ENCODE measurements at regions not wholly inside any gene's neighbourhood (a gene's known extent, or its start where the extent isn't known, plus 50 kb on each side); places are given as distances from the start of the nearest gene placed in this dataset.
A peak's percentile ranks its signal among the peaks of the same experiment; 100 is the strongest.

- no peak overlapping the region for H3K9ac ChIP-seq (ENCODE audit: low read length)
- H3K27ac ChIP-seq (ENCODE audit: low read length): no peak overlapping the region
- no peak overlapping the region for H3K4me3 ChIP-seq (ENCODE audit: low read length)
- H4K20me1 ChIP-seq (ENCODE audit: insufficient read depth): no peaks in the 10 kb centered on the region
- no peak for TF ChIP-seq EP300 (conservative IDR thresholded peaks at IDR 0.05; ENCODE audit: poor library complexity, severe bottlenecking)
- peak; percentile 96 for TF ChIP-seq SMC3 (conservative IDR thresholded peaks at IDR 0.05; ENCODE audit: poor library complexity)
- TF ChIP-seq RAD21 (conservative IDR thresholded peaks at IDR 0.05): peak; percentile 95
- TF ChIP-seq TAF1 (IDR thresholded peaks at IDR 0.05; ENCODE audit: low read depth): no peak
- no peak for TF ChIP-seq POLR2AphosphoS5 (IDR thresholded peaks at IDR 0.05)
- peak; percentile 94 for TF ChIP-seq CTCF (IDR thresholded peaks at IDR 0.05; ENCODE audit: poor library complexity, severe bottlenecking)
- peak; percentile 36 for TF ChIP-seq MXI1 (conservative IDR thresholded peaks at IDR 0.05; ENCODE audit: poor library complexity, severe bottlenecking)
- TF ChIP-seq EZH2 (IDR thresholded peaks at IDR 0.05; ENCODE audit: borderline replicate concordance, insufficient read depth, low read length, poor library complexity, severe bottlenecking): no peak
- no peak for TF ChIP-seq REST (IDR thresholded peaks at IDR 0.05; ENCODE audit: borderline replicate concordance)
- H3K9me3 ChIP-seq (ENCODE audit: low read length): no peaks in the 10 kb centered on the region
- no peak overlapping the region for H3K4me2 ChIP-seq (ENCODE audit: low read length)
- no peaks in the 10 kb centered on the region for H3F3A ChIP-seq (ENCODE audit: insufficient read depth, low read length, poor library complexity, severe bottlenecking)
- no peaks in the 10 kb centered on the region for H3K79me2 ChIP-seq (replicated peaks; ENCODE audit: insufficient read depth, low read length)
- no peaks in the 10 kb centered on the region for H3K9me2 ChIP-seq (ENCODE audit: insufficient read depth, low read length)
- no peak overlapping the region for H2AFZ ChIP-seq (ENCODE audit: low read depth, low read length)
- no peaks in the 10 kb centered on the region for H3K36me3 ChIP-seq (ENCODE audit: insufficient read depth, low read length)
- H3K27me3 ChIP-seq (ENCODE audit: insufficient read depth, low read depth, low read length): no peaks in the 10 kb centered on the region
Measured at GRCh38 chr2:24409700-24410556, 49.6 kb upstream of the ITSN2 start.

Measured in neural cell (in vitro differentiated cells).